GM18507 (cell line): ENCODE measurements at regions not wholly inside any gene's neighbourhood (a gene's known extent, or its start where the extent isn't known, plus 50 kb on each side); places are given as distances from the start of the nearest gene placed in this dataset.
A peak's percentile ranks its signal among the peaks of the same experiment; 100 is the strongest.

Experiments
- DNase-seq: peaks from one replicate; pipeline ENCODE4 v3.0.0; 2011; ENCODE audit warnings: low read depth; ENCODE audit not compliant: insufficient read length; ENCODE audit errors: extremely low spot score
- FAIRE-seq: peaks from 2 replicates; lab custom pipeline; 2011; peaks lifted over from hg19 to GRCh38; lab: Jason Lieb, UNC

DNA sequence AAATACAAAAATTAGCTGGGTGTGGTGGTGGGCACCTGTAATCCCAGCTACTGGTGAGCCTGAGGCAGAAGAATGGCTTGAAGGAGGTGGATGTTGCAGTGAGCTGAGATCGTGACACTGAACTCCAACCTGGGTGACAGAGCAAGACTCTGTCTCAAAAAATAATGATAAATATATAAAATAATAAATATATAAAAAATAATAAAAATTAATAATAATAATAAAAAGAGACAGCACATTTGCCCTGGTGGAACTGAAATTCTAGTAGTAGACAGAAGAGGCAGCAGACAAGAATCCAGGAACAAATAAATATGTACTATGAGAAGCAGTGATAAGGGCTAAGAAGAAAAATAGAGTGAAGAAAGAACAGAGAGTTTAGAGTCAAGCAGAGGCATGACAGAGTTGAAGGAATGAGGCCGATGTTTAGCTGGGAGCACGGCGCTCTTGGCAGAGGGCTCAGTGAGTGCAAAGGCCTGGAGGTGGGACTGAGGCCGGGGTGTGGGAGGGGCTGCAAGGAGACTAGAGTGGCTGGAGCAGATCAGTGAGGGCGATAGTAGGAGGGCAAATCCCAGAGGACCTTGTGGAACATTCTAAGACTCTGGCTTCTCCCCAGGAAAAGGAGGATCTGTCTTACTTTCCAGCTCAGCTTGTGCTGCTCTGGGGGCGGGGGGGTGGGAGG lies 410.3 kb downstream of the MN1 start:
- FAIRE-seq (no peak), DNase-seq (no peak)

DNA sequence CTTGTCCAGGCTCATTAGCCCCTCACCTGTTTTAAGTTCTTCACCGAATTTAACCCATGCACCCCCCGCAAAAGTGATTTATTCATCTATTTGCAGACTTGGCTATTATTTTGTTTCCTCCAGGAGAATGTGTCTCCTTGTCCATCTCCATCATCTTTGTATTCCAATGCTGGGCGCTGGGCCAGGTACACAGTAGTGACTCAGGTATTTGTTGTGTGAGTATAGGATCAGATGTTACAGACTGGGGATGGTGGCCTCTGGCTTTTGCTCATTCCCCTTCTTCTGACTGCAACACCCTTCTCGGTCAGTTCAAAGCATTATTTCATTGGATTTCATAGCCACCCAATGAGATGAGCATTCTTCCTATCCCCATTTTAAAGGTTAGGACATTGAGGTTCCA lies 408.2 kb downstream of the MN1 start:
- no peak for FAIRE-seq

DNA sequence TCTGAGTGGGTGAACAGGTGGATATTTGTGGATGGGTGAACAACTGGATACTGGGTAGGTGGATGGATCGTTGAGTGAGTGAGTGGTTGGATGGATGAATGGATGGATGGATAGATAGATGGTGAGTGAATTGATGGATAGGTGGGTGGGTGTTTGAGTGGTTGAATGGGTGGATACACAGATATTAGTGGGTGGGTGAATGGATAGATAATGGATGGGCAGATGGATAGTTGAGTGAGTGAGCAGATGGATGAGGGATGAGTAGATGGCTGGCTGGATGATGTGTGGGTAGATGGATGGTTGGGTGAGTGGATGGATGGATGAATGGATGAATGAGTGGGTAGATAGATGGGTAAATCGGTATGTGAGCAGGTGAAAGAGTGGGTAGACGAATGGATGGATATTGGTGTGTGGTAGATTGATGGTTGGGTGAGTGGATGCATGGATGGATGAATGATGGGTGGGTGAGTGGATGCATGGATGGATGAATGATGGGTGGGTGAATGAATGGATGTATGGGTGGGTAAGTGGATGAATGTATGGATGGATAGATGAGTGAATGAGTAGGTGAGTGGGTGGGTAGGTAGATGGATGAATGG lies 406.7 kb downstream of the MN1 start:
- DNase-seq (no peak), FAIRE-seq (no peak)

More for the DNA sequence above, 408.2 kb downstream of the MN1 start:
- DNase-seq: no peak

DNA sequence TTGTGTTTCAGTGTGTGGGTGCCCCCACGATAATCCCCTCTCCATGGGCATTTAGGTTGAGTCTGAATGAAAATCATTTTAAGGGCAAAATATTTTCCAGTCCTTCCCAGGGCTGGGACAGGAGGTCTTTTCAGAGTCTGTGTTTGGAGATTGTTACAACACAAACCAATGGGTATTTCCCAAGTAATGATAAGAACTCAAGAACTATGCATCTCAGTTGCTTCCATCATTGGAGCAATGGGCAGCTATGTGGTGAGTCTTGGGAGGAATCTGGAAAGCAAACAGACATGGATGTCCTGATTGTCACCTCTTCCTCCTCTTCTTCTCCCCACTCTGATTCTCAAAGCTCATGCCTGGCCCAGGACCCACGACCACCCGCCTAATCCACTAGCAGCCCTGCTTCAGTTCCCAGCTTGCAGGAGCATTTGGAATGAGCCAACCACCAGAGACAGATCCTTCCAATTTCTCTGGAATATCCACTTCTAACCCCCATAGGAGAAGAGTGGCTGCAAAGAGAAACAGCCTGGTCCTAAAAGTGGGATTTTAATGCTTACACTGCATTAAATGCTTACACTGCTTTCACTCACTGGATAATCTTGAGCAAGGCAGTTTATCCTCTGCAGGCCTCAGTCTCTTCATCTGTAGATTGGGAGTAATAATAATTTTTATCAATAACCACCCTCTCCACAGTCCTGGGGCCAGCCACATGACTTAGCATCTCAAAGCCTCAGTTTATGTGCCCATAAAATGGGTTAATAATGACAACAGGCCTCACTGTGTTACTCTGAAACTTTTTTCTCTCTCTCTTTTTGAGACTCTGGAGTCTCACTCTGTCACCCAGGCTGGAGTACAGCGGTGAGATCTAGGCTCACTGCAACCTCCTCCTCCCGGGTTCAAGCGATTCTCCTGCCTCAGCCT lies 404.3 kb downstream of the MN1 start:
- DNase-seq: no peak
- no peak for FAIRE-seq

DNA sequence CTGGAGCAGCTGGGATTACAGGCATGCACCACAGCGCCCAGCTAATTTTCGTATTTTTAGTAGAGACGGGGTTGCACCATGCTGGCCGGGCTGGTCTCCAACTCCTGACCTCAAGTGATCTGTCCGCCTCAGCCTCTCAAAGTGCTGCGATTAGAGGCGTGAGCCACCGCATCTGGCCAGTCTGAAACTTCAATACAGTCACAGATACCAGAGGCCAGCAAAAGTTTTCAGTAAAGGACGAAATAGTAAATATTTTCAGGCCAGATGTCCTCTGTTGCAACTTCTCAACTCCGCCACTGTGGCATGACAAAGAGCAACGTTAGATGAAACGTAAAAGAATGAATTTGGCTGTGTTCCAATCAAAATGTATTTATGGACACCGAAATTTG lies 403.6 kb downstream of the MN1 start:
- no peak for DNase-seq
- FAIRE-seq: no peak

DNA sequence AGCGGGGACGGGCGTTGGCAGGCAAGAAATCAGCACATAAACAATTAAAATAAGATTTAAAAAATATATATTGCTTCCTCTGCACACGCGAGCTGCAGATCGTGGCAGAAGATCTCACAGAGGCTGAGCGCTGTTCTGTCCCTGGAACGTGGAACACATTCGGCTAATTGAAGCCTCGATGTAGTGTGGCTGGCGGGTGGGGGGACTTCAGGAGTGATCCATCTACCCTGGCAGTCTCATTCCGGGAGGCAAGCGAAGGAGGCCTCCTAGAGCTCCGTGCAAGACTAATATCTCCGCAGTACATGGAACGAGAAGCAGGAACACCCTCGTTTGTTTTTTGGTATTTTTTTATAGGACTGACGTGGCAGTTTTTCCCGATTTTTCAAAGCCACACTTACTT lies 402.4 kb downstream of the MN1 start:
- FAIRE-seq (no peak), DNase-seq (no peak)

DNA sequence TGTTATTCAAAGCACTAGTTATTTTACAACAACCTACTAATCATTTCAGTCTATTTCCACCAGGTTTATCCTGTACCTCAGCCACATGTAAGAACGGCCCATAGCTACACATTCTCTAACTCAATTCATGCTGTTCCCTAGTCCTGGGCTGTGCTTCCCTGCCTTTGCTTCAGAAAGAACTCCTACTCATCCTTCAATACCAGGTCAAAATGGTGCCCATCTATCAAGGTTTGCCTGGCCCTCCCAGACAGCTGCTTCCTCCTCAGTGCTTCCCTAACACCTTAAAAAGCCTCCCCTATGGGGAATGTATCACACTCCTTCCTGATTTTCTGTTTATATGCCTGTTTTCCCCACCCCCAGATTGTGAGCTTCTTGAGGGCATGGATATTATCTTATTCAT lies 400.7 kb downstream of the MN1 start:
- DNase-seq (no peak), FAIRE-seq (no peak)

DNA sequence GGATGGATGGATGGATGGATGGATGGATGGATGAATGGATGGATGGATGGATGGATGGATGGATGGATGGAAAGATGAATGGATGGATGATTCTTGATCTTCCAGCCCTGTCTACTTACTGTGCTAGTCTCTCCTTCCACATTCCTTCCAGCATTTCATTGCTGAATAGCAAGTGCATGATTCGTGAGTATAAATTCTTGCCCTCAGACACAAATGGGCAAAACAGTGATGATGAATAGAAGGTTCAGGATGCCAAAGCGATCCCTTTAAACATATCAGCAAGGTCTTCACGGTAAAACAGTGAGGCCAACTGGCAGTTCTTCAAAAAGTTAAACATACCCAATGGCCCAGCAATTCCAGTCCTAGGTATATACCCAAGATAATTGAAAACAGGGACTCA lies 400.2 kb downstream of the MN1 start:
- FAIRE-seq (no peak), DNase-seq (no peak)

DNA sequence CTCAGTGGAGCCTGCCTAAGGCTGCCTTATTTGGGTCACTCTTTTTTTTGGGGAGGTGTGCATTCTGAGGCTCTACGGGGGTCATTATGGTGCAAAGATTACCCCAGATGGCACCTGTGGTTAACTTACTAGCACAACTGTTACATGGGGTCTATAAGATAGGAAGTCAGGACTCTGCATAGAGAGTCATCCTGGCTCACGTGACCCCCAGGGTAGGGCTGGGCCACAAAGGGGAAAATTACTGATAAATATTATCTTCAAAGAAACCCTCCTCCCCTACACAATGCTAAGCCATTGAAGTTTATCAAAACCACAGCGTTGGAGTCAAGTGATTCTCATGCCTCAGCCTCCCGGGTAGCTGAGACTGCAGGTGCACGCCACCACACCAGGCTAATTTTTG lies 397.1 kb downstream of the MN1 start:
- no peak for FAIRE-seq
- no peak for DNase-seq

DNA sequence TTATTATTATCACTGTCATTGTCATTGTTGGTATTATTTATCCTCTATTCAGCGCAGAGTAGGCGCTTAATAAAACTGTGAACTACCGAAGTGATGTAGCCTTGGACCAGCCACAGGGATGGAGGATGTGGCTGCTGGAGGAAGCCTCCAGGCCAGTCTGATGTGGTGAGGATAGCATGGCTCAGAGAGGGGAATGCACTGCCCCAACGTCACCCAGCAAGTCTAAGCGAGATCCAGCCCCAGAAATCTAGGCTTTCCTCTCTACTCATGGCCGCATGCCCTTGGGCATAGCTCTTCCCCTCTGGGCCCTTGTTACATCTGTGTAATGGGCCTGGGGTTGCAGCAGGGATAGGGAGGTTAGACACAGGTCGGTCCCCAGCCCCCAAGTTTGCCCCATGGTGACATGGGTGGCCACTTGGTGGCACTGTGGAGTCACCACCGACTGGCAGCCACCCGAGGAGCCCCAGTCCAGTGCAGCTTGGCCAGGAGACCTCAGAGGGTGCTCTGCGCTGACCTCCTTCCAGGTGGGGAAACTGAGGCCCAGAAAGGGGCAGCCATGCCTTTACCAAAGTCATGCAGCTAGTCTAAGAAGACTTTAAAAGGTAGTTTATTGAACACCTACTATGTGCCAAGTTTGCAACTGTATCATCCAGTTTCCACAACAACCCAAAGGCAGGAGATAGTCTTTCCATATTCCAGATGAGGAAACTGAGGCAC lies 395.7 kb downstream of the MN1 start:
- FAIRE-seq (no peak), DNase-seq (peak; percentile 15)

DNA sequence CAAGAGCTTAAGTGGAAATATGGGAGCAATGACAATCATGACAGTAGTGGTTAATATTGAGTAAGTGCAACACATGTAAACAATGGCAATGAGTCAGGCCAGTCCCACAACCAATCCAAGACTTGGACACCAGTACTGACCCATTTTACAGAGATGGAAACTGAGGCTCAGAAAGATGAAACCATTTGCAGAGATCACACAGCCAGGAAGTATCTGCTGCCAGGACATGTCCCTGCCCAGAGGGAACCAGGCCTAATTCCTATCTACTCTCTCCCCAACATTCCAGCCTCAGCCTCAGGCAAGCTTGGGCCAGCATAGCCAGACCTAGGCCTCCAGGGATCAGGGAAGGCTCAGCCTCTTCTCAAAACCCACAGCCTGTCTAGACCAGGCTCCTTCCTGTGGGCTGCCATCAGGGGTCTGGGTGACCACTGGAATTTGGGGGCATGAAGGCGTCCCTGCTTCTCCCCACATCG lies 395.1 kb downstream of the MN1 start:
- FAIRE-seq: no peak
- no peak for DNase-seq

DNA sequence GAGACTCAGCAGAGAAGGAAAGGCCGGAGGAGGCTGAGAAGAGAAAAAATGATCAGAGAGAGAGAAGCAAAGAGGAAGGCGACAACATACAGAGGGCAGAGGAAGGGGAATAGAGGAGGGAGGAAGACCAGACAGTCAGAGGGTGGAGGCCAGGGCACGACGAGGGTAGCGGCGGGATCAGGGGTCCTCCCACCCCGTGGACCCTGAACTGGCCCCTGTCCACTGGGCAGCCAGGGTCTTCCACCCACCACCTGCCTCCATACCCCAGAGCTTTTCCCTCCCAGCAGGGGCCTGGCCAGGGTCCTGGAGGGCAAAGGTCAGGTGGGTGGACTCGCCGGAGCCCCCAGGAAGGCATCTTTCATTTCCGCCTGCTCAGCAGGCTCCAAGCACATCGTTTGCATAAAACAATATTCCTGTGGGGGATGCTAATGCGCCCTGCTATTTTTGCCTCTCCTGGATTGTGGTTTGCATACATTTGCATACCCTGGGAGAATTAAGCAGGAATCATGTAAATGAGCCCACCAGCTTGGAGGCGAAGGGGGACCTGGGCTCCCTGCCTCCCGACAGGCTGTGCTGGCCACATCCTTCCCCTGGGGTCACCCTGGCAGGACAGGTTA lies 394.1 kb downstream of the MN1 start:
- DNase-seq: no peak

DNA sequence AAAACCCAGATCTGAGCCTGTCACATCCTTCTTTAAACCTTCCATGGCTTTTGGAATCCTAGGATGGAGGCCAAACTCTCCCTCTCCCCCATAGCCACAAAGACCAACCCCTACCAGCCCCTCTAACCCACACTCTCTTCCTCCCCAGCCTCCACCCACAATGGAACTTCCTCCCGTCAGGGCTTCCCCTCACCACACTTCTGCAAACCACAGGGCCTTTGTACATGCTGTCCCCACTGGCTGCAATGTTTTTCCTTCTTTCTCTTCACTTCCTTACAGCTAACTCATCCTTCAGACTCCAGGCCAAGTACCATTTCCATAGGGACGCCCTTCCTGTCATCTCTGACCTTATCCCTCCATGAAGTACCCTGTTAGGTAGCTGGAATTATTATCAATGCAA lies 393.5 kb downstream of the MN1 start:
- no peak for FAIRE-seq

More for the DNA sequence above, 394.1 kb downstream of the MN1 start:
- no peak for FAIRE-seq

DNA sequence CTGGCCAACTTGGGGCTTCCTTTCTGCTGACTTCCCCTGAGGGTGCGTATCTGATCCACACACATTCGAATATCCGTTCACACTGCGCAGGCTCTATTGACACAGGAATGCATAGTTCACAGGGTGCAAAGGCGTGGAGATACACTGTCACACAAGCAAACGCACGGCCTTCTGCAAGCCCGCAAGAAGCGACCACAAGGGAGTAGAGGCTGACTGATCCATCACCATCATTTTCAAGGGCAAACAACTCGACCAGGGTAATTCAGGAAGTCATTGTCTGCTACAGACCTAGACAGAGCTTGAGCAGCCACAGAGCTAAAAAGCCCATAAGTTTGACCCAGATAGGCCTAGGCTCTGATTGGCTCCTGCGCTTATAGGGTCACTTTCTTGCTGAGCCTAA lies 392.3 kb downstream of the MN1 start:
- DNase-seq (no peak), FAIRE-seq (no peak)

More for the DNA sequence above, 393.5 kb downstream of the MN1 start:
- no peak for DNase-seq

DNA sequence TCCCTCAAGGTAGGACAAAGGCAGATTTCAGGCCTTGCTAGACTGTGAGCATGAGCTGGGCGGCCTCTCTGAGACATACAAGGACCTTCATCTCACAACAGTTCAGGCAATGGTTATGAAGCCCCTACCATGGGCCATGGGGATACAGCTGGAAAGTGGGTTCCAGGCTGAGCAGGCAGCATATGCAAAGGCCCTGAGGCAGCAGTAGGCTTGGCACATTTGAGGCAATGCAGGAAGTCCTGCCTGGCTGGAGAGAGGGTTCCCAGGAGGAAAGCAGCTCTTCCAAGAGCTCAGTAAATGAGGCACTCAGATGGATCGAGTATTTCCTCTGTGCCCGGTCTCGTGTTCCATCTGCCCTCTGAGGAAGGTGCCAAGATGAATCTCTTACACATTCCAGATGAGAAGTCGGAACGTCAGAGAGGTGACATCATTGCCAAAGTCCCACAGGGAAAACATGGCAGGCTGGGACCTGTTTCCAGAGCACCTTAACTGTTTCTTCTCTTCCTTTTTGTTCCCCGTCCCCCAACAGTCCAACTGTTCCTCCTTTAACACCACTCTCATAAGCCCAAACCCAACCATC lies 388.6 kb downstream of the MN1 start:
- DNase-seq (no peak), FAIRE-seq (no peak)

DNA sequence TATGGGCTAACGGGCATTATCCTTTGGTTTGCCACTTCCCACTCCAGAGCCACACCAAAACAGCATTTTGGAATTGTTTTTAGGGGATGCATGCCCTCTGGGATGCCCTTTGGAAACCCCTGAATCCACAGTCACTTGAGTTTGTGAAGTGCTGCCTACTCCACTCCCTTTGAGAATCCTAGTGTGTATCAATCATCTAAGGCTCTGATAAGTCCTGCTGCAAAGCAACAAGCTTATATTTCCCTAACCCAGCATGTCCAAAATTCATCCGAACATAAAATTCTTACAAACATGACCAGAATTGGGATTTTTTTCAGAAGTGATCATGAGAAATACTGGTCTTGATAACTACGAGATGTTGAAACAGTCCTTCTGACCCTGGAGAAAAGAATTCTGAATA lies 387.9 kb downstream of the MN1 start:
- FAIRE-seq (no peak), DNase-seq (no peak)

DNA sequence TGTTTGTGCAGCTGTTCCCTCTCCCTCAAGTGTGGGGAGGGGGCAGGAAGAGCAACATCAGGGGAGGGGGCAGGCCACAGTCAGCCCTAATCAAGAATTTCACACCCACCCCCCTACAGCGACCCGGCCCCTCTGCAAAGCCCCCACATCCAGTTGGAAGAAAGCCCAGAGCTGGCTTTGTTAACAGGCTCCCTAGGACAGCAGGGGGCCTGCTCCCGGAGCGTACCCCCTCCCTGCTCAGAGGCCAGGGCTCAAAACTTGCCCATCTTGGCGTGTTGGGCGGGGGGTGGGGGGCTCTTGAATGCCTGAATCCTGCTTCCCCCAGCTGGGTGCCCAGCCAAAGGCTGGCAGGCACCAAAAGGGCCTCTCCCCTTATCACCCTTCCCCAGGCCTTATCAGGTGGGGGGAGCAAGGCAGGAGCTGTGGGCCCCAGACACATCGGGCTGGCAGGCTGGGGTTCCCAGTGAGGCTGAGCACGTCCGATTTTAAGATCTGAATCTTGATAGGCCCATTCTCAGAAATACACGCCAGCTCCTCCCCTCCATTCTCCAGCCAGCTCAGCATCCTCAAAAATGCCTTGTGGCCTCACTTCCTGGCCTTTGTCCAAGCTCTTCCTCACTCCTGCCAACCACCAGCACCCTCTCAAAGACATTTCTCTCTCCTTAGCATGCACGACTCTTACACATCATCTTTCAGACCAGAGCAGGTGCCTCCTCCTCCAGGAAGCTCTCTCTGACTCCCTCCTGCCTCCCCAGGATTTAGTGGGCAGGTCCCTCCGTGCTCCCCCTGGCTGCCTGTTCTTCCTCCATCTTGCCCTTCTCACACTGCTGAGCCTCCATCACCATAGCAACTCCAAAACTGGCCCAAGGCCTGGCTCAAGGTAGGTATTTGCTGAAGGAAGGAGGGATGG lies 384.8 kb downstream of the MN1 start:
- DNase-seq (no peak), FAIRE-seq (no peak)

DNA sequence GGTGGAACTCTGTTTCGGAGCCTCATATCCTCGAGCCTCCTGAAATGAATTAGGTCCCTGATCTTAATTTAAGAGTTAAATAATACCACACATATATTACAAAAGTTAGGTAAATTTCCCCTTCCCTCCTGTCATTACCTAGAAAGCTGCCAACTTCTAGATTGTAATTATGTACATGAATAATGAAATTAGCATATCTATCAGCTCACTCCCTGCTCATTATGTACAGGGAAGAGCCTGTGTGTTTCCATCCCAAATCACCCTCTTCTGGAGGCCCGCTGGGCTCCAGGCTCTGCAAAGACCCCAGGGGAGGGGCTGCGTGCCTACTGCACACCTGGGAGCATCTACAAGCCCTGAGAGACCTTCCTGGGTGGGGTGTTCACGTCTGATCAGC lies 384.1 kb downstream of the MN1 start:
- FAIRE-seq: no peak
- no peak for DNase-seq
